ENCODE measurements at regions not wholly inside any gene's neighbourhood (a gene's known extent, or its start where the extent isn't known, plus 50 kb on each side); places are given as distances from the start of the nearest gene placed in this dataset.

DNA sequence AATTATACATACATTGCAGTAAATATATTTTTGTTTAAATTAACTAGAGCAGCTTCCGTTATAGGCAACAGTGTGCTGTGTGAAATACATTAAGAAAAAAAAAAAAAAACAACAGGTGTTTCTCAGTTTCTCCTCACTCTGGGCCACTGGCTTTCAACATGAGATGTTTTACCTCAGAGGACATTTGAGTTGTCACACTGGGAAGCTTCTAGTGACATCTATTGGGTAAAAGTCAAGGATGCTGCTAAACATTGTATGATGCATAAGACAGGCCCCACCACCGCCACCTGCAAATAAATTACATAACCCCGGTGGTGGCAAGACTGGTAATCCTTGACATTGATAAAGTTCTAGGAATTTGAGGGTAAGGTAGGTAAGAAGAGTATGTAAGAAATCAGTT is 1512.2 kb downstream of the C4orf33 start:
- DNase-seq (ENCODE audit: low read depth in 2 of 2), result no peak

- no peak for DNase-seq (ENCODE audit: low read depth in 2 of 2)
Observed at GRCh38 chr4:130628531-130628930, 1532.6 kb downstream of the C4orf33 start.

- no peak for DNase-seq (ENCODE audit: low read depth in 2 of 2)
Observed at GRCh38 chr4:130632731-130633604, 1537.0 kb downstream of the C4orf33 start.

- no peak for DNase-seq (ENCODE audit: low read depth in 2 of 2)
Observed at GRCh38 chr4:130636486-130636885, 1540.5 kb downstream of the C4orf33 start.

- DNase-seq (ENCODE audit: low read depth in 2 of 2), result no peak
Observed at GRCh38 chr4:130640592-130640991, 1544.6 kb downstream of the C4orf33 start.

GRCh38 chr4:130646886-130647285 is 1550.9 kb downstream of the C4orf33 start:
- no peak for DNase-seq (ENCODE audit: low read depth in 2 of 2)

DNA sequence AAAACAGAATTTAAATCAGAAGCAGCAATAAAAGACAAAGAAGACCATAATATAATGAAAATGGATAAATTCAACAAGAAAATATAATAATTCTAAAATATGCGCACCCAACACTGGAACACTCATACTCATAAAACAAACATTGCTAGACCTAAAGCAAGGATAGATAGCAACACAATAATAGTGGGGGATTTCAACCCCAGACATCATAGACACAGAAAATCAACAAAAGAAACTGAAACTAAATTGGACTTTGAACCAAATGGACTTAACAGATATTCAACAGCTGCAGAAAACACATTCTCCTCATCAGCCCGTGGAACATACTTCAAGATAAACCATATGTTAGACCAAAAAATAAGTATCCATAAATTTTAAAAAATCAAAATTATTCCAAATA is 1552.6 kb downstream of the C4orf33 start:
- DNase-seq (ENCODE audit: low read depth in 2 of 2), result no peak

DNA sequence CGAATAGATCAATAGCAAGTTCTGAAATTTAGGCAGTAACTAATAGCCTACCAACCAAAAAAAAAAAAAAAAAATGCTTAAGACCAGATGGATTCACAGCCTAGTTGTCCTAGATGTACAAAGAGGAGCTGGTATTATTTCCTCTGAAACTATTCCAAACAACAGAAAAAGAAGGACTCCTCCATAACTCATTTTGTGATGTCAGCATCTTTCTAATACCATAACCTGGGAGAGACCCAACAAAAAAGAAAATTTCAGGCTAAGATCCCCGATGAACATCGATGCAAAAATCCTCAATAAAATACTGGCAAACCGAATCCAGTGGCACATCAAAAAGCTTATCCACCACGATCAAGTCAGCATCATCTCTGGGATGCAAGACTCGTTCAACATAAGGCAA is 1557.9 kb downstream of the C4orf33 start:
- no peak for DNase-seq (ENCODE audit: low read depth in 2 of 2)

DNA sequence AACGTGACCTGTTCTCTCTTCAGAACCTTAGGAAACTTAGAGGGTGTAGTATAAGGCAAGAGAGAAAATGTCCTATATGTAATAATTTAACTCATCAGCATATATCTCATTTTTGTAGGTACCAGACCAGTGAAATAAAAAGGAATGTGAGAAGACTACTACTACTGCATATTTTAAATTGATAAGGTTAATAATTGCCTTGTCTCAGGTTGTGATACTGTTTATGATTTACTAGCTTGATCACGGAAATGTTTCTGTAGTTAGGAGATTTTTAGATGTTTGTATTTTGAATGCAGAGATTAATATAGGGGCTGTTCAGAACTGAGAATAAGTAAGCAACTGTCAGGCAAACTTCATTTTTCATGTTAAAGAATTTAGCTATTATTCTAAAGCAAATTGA is 1563.4 kb downstream of the C4orf33 start:
- no peak for DNase-seq (ENCODE audit: low read depth in 2 of 2)

GRCh38 chr4:130668859-130669258 is 1572.9 kb downstream of the C4orf33 start:
- no peak for DNase-seq (ENCODE audit: low read depth in 2 of 2)

DNA sequence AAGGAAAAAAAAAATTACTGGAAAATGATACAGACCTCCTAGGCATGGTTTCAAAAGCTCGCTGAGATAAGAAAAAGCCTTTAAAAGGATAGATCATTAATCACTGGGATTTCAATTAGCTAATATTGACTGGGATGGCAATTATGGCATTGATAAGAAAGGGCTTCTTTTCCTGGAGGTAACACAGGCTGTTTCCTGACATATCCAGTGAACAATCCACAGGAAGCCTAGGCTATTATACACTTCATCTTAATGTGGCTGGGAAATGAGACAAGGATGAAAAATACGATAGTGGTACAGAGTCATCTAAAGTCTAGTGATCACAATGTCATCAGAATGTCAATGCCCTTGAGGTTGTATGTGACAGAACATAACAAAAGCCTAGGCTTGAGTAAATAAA is 1579.3 kb downstream of the C4orf33 start:
- no peak for DNase-seq (ENCODE audit: low read depth in 2 of 2)

DNA sequence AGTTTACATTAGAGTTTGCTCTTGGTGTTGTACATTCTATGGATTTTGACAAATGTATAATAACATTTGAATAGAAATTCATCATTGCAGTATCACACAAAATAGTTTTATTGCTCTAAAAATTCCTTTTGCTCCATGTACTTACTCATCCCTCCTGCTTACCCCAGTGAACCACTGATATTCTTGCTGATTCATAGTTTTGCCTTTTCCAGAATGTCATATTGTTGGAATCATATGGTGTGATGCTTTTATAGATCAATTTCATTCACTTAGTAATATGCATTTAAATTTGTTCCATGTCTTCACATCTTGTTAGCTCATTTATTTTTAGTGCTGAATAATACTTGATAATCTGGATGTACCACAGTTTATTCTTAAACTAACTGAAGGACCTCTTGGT is 1593.2 kb downstream of the C4orf33 start:
- DNase-seq (ENCODE audit: low read depth in 2 of 2), result no peak

GRCh38 chr4:130698251-130698650 is 1602.3 kb downstream of the C4orf33 start:
- no peak for DNase-seq (ENCODE audit: low read depth in 2 of 2)

GRCh38 chr4:130699004-130699403 is 1603.1 kb downstream of the C4orf33 start:
- no peak for DNase-seq (ENCODE audit: low read depth in 2 of 2)

GRCh38 chr4:130703211-130703935 is 1607.4 kb downstream of the C4orf33 start:
- no peak for DNase-seq (ENCODE audit: low read depth in 2 of 2)

- no peak for DNase-seq (ENCODE audit: low read depth in 2 of 2)
Observed at GRCh38 chr4:130705023-130705422, 1609.1 kb downstream of the C4orf33 start.

DNA sequence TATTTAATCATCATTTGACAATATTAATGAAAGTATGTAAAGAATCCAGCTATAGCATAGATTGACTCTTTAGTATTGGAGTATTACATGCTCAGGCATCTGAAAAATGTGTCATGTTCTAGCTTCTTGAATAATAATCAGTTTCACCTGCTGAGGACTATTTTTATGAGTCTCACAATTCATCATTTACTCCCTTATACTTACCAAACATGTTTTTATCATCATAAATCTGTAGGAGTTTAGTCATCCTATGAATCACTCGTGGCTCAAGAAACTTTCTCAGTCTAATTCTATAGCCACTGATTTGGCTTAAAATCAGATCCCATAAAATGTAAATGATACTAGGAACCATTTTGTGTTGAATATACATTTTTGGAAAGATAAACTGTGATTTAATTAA is 1616.1 kb downstream of the C4orf33 start:
- no peak for DNase-seq (ENCODE audit: low read depth in 2 of 2)

DNA sequence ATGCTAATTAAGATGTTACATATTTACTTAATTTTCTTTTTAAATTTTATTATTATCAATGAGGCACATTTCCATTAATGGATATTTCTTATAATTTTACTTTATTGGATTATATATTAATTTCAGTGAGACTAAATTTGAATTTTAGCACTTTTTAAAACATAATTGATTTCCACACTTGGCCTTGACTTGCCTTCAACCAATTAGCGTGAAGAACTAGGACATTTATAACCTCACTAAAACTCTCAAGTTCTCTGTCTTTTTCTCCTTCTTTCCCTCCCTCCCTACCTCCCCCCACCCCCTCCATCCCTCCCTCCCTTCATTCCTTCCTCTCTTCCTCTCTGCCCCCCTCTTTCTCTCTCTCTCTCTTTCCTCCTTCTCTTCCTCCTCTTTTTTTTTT is 1618.1 kb downstream of the C4orf33 start:
- DNase-seq (ENCODE audit: low read depth in 2 of 2), result no peak

- DNase-seq (ENCODE audit: low read depth in 2 of 2), result no peak
Observed at GRCh38 chr4:130722361-130722760, 1626.4 kb downstream of the C4orf33 start.

DNA sequence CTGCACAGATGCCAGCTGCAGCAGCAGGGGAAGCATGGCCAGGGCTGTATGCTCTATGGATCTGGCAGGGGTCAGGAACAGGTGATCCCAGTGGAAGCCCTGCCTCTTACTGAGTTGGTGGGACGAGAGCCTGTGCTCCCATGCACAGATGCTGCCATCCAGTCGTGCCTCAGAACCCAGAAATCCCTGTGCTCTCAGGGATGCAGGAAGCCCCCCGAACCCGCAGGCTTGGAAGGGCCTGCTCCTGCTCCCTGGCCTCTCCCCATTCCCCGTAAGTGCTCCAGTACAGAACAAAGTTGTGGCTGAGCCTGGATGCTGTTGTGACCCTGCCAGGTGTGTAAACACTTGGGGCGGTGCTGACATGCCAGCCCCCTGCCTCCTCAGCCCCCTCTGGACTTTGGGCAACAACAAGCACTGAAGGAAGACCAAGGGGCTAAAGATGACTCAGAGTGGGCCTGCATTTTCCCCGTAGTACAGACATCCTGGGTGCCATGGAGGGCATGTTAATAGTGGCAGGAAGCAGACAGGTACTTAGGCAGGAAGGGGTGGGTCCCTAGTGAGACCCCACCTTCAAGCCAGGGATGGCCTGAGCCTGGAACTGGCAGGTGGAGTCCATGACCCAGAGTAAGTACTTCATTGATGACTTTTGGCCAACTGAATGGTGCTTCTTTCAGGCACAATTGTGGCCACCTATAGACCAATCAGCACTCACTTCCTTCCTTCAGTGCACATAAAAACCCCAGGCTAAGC is 1640.7 kb downstream of the C4orf33 start:
- DNase-seq (ENCODE audit: low read depth in 2 of 2), result no peak

DNA sequence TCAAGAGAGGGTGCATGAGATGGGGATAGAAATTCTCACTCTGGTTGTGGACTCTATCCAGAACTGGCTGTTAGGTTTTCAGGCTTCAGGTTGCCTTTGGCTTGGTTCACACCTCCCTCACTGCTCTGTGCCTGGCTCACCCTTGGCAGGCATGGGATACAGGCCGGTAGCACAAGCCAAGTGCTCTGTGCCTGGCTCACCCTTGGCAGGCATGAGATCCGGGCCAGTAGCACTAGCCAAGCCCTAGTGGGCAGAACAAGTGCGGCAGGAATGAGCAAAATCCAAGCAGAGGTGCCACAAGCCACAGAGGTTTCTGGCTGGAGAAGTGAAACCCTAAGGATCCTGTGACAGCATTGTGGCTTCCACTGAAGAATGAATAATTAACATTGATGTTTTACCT is 1642.3 kb downstream of the C4orf33 start:
- DNase-seq (ENCODE audit: low read depth in 2 of 2), result no peak

DNA sequence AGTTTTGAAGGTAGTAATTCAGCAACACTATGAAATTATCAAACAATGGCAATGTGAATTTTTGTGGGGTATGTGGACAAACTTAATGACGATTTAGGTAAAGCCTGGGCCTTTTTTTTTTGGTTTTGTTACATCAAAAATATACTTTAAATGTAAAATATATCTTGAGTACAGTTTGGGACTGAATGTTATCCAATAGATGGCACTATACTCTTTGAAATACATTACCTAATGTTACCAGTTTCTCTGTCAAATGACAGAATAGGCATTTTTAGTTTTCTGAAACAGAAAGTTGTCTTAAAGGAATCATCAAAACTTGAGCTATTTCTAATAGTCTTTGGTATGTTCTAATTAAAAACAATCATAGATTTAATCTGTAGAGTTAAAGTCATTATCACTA is 1651.9 kb downstream of the C4orf33 start:
- no peak for DNase-seq (ENCODE audit: low read depth in 2 of 2)

Measured in stimulated activated CD8-positive, alpha-beta memory T cell treated with anti-CD3 and anti-CD28 coated beads, Interleukin-2, amount 100 ng/mL, for 48 hours (primary cell).